SK-N-MC (cell line): ENCODE measurements at regions not wholly inside any gene's neighbourhood (a gene's known extent, or its start where the extent isn't known, plus 50 kb on each side); places are given as distances from the start of the nearest gene placed in this dataset.

Experiments used
- EZH2 ChIP-seq: fragments of 200-600 bp; sonication (generic); IDR thresholded peaks from one replicate; pipeline ENCODE4 v1.6.1; 2017; ENCODE audit warnings: antibody characterized with exemption
- FOXP2 ChIP-seq: optimal IDR thresholded peaks from 2 replicates; pipeline ENCODE3; 2011; ENCODE audit warnings: mild to moderate bottlenecking, moderate library complexity; ENCODE audit not compliant: insufficient read depth; ENCODE audit errors: extremely low read length, control extremely low read depth
- POLR2AphosphoS5 ChIP-seq: IDR thresholded peaks from 2 replicates; pipeline ENCODE4 v1.6.1; 2012; ENCODE audit warnings: mild to moderate bottlenecking, low read depth, low read length, borderline replicate concordance

DNA sequence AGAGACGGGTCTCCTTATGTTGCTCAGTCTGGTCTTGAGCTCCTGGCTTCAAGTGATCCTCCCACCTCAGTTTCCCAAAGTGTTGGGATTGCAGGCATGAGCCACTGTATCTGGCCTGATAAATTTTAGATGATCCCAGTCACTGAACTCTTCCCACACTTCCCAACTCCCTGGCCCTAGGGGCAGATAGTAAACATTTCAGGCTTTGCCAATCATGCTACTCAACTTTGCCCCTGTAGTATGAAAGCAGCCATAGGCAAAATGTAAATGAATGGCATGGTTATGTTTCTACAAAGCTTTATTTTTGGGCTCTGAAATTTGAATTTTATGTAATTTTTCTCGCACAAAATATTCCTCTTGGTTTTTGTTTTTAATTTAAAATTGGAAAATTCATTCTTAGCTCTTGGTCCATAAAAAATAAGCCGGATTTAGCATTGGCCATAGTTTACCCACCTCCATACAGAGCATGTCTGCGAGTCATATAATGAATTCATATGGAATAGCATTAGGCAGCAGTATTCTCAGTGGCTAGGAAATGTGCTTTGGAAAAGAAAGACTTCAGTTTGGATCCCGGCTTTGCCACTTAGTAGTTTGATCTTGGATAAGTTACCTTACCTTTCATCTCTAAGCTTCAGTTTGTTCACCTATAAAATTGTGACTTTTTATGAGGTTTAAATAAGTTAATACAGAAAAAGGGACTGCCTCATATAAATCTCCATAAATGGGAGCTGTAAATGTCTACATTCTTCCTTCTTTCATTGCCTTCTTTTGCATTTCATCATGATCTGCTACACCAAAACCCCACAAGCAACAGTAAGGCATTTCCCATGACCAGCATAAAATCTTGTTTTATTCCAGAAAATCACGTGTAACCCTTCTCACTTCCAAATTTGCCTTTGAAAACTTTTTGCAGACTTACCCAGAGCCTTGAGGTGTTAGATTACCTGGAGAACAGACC lies 360.3 kb upstream of the TPM1 start:
- TF ChIP-seq POLR2AphosphoS5 (no peak), EZH2 (no peak), FOXP2 (no peak)
